CD4-positive, alpha-beta T cell (primary cell): ENCODE measurements at regions not wholly inside any gene's neighbourhood (a gene's known extent, or its start where the extent isn't known, plus 50 kb on each side); places are given as distances from the start of the nearest gene placed in this dataset.
"Not testable (repeated sequence)": the region's sequence is repeated elsewhere in the genome, so short reads cannot be mapped to it uniquely, and the experiment has no call there.

Experiments
- ATAC-seq: fragments of 200-7000 bp; cut with Tn5 transposase; one replicate; pipeline ENCODE4 v1.10.0; 2022; ENCODE audit warnings: mild to moderate bottlenecking; ENCODE audit not compliant: poor library complexity
- CTCF ChIA-PET: fragments of 350-600 bp; sonication (Branson Sonifier 250); formaldehyde crosslinking; loops from one replicate; lab custom pipeline; 2021; ENCODE audit warnings: antibody characterized with exemption, inconsistent platforms; lab: Charles Lee
- POLR2A ChIA-PET: fragments of 350-600 bp; sonication (Branson Sonifier 250); formaldehyde crosslinking; loops from one replicate; lab custom pipeline; 2021; ENCODE audit warnings: antibody characterized with exemption, inconsistent platforms; lab: Charles Lee
- DNase-seq, 14 experiments: peaks; one replicate each; pipeline ENCODE4 v3.0.0-alpha.2; 2013 to 2020; ENCODE audit warnings: mixed read lengths in 2 of 14
- H3K27ac ChIP-seq, 2 donors: one replicate each; pipeline versions ENCODE4 v1.5.1 to v1.7.0; 2013; ENCODE audit warnings: low read length in 2 of 2, low read depth in 1 of 2, mild to moderate bottlenecking in 1 of 2
- H3K27me3 ChIP-seq, 2 experiments: 1 replicate in 1 of 2; 2 replicates in 1 of 2; pipeline versions ENCODE4 v1.6.1 to v1.7.0; 2013; ENCODE audit warnings: low read length in 2 of 2, control low read depth in 1 of 2, mild to moderate bottlenecking in 1 of 2, moderate library complexity in 1 of 2; ENCODE audit not compliant: insufficient read depth in 2 of 2, control insufficient read depth in 1 of 2
- H3K36me3 ChIP-seq: one replicate; pipeline ENCODE4 v1.6.1; 2013; ENCODE audit warnings: low read length, control low read depth; ENCODE audit not compliant: insufficient read depth
- H3K4me1 ChIP-seq: one replicate; pipeline ENCODE4 v1.6.1; 2013; ENCODE audit warnings: low read length, control low read depth; ENCODE audit not compliant: insufficient read depth
- H3K4me3 ChIP-seq: one replicate; pipeline ENCODE4 v1.5.1; 2013; ENCODE audit warnings: mild to moderate bottlenecking, low read length, moderate library complexity
- H3K9me3 ChIP-seq, 2 experiments: 1 replicate in 1 of 2; 2 replicates in 1 of 2; pipeline versions ENCODE4 v1.6.1 to v1.7.0; 2013; ENCODE audit warnings: low read length in 2 of 2, mild to moderate bottlenecking in 2 of 2, control low read depth in 1 of 2, moderate library complexity in 1 of 2; ENCODE audit not compliant: control insufficient read depth in 1 of 2, insufficient read depth in 1 of 2
- H3K27ac Mint-ChIP-seq: one replicate; pipeline ENCODE4 v1.8.0; 2020; ENCODE audit warnings: mixed read lengths
- H3K27me3 Mint-ChIP-seq: one replicate; pipeline ENCODE4 v1.8.0; 2021; ENCODE audit warnings: mixed read lengths
- H3K36me3 Mint-ChIP-seq: one replicate; pipeline ENCODE4 v1.8.0; 2021; ENCODE audit warnings: low read depth, mixed read lengths
- H3K4me1 Mint-ChIP-seq: one replicate; pipeline ENCODE4 v1.8.0; 2021; ENCODE audit warnings: low read depth, mixed read lengths
- H3K4me3 Mint-ChIP-seq: one replicate; pipeline ENCODE4 v1.8.0; 2020; ENCODE audit warnings: mild to moderate bottlenecking, mixed read lengths
- H3K9me3 Mint-ChIP-seq: one replicate; pipeline ENCODE4 v1.8.0; 2020; ENCODE audit warnings: mixed read lengths
- CTCF ChIP-seq: fragments of 200-600 bp; IDR thresholded peaks from one replicate; pipeline ENCODE4 v1.8.0; 2022; ENCODE audit warnings: antibody characterized with exemption, mild to moderate bottlenecking
- intact Hi-C, 2 experiments: fragments of 100-400 bp; cut with DNase I in 1 of 2; cut with micrococcal nuclease in 1 of 2; formaldehyde crosslinking; loops; one replicate each; pipeline versions ENCODE4 v1.15.1 to v1.9.0; 2023 to 2025; cut with DNase I, micrococcal nuclease

- H3K4me1 Mint-ChIP-seq: no peaks in the 10 kb centered on the region
- ChIA-PET POLR2A (no interaction called here), CTCF (no interaction called here)
- intact Hi-C loops: no loop called here
- DNase-seq (no peak), ATAC-seq (no peak)
- H3K4me3 Mint-ChIP-seq: no peak overlapping the region
- H3K36me3 Mint-ChIP-seq: no peaks in the 10 kb centered on the region
- H3K4me3 ChIP-seq: no peak overlapping the region
- no peak for TF ChIP-seq CTCF
- no peaks in the 10 kb centered on the region for H3K4me1 ChIP-seq
- H3K27me3 Mint-ChIP-seq: peaks cover 4% of the 10 kb centered on the region
- no peaks in the 10 kb centered on the region for H3K9me3 ChIP-seq
- H3K9me3 Mint-ChIP-seq: no peaks in the 10 kb centered on the region
- H3K36me3 ChIP-seq: no peaks in the 10 kb centered on the region
- no peak overlapping the region for H3K27ac ChIP-seq
- H3K27ac Mint-ChIP-seq: no peak overlapping the region
- H3K27me3 ChIP-seq: no peaks in the 10 kb centered on the region
Measured at GRCh38 chr6:112443179-112444065, 96.3 kb downstream of the RFPL4B start.

- H3K27me3 ChIP-seq, H3K4me1 ChIP-seq, H3K27ac ChIP-seq, H3K36me3 Mint-ChIP-seq, intact Hi-C loops, H3K36me3 ChIP-seq, H3K27ac Mint-ChIP-seq, H3K4me3 Mint-ChIP-seq, H3K4me3 ChIP-seq, DNase-seq, H3K9me3 ChIP-seq, POLR2A ChIA-PET, H3K9me3 Mint-ChIP-seq, H3K4me1 Mint-ChIP-seq, ATAC-seq, CTCF ChIA-PET, H3K27me3 Mint-ChIP-seq: not testable (repeated sequence)
Measured at GRCh38 chr6:112448786-112449185, 101.7 kb downstream of the RFPL4B start.

- no peak overlapping the region for H3K4me3 Mint-ChIP-seq
- DNase-seq (no peak), ATAC-seq (no peak)
- POLR2A ChIA-PET: no interaction called here
- no peak overlapping the region for H3K27ac ChIP-seq
- H3K4me1 ChIP-seq: no peaks in the 10 kb centered on the region
- H3K9me3 ChIP-seq: peaks cover 0 to 4% of the 10 kb centered on the region in 2 experiments
- H3K27me3 Mint-ChIP-seq: no peaks in the 10 kb centered on the region
- H3K27me3 ChIP-seq: no peaks in the 10 kb centered on the region
- TF ChIP-seq CTCF: no peak
- peaks cover 9% of the 10 kb centered on the region for H3K9me3 Mint-ChIP-seq
- no peak overlapping the region for H3K27ac Mint-ChIP-seq
- intact Hi-C loops: no loop called here
- H3K36me3 Mint-ChIP-seq: no peaks in the 10 kb centered on the region
- H3K36me3 ChIP-seq: no peaks in the 10 kb centered on the region
- CTCF ChIA-PET: no interaction called here
- H3K4me1 Mint-ChIP-seq: no peaks in the 10 kb centered on the region
- H3K4me3 ChIP-seq: no peak overlapping the region
Measured at GRCh38 chr6:112450663-112451062, 103.5 kb downstream of the RFPL4B start.

- H3K27ac ChIP-seq: no peak overlapping the region
- no peak for TF ChIP-seq CTCF
- no peaks in the 10 kb centered on the region for H3K4me1 ChIP-seq
- H3K4me1 Mint-ChIP-seq: no peaks in the 10 kb centered on the region
- no peaks in the 10 kb centered on the region for H3K27me3 ChIP-seq
- ChIA-PET CTCF (no interaction called here), POLR2A (no interaction called here)
- DNase-seq: no peak
- H3K9me3 Mint-ChIP-seq: no peaks in the 10 kb centered on the region
- H3K36me3 Mint-ChIP-seq: no peaks in the 10 kb centered on the region
- H3K4me3 Mint-ChIP-seq: no peak overlapping the region
- no peaks in the 10 kb centered on the region for H3K9me3 ChIP-seq
- no peak overlapping the region for H3K27ac Mint-ChIP-seq
- intact Hi-C loops: no loop called here
- no peaks in the 10 kb centered on the region for H3K36me3 ChIP-seq
- H3K27me3 Mint-ChIP-seq: peaks cover 14% of the 10 kb centered on the region
- ATAC-seq: no peak
- no peak overlapping the region for H3K4me3 ChIP-seq
Measured at GRCh38 chr6:112457886-112458285, 110.8 kb downstream of the RFPL4B start.
